Panc1 (cell line): ENCODE measurements at regions not wholly inside any gene's neighbourhood (a gene's known extent, or its start where the extent isn't known, plus 50 kb on each side); places are given as distances from the start of the nearest gene placed in this dataset.

Experiments
- ATAC-seq: fragments of 200-7000 bp; cut with Tn5 transposase; 2 replicates; pipeline ENCODE4 v1.9.1; 2020; ENCODE audit warnings: mild to moderate bottlenecking, moderate library complexity
- BruUV-seq: library from RNA; stranded (reverse); fragments of 400-500 nt; replicated peaks from 2 replicates; lab custom pipeline; 2021; lab: Mats Ljungman, UMichigan
- CTCF ChIA-PET: fragments of 300-600 bp; sonication (Branson Sonifier 250); formaldehyde crosslinking; loops from one replicate; lab custom pipeline; 2022; ENCODE audit warnings: antibody characterized with exemption; lab: Charles Lee
- POLR2A ChIA-PET: fragments of 300-600 bp; sonication (Branson Sonifier 250); formaldehyde crosslinking; loops from one replicate; lab custom pipeline; 2022; ENCODE audit warnings: antibody characterized with exemption; lab: Charles Lee
- DNase-seq: peaks from one replicate; pipeline ENCODE4 v3.0.0-alpha.2; 2010; ENCODE audit warnings: low read depth, low spot score
- H3K27ac ChIP-seq: 2 replicates; pipeline ENCODE4 v1.5.1; 2011; ENCODE audit warnings: mild to moderate bottlenecking, low read length, inconsistent platforms
- H3K27me3 ChIP-seq: fragments of 200-500 bp; sonication (Bioruptor generic); 2 replicates; pipeline ENCODE4 v1.6.0; 2014; ENCODE audit warnings: low read length, inconsistent platforms; ENCODE audit not compliant: control insufficient read depth, insufficient read depth
- H3K36me3 ChIP-seq: fragments of 200-500 bp; sonication (Bioruptor generic); 2 replicates; pipeline ENCODE4 v1.5.1; 2014; ENCODE audit warnings: inconsistent platforms, mild to moderate bottlenecking, low read length, moderate library complexity; ENCODE audit not compliant: control insufficient read depth, insufficient read depth
- H3K4me1 ChIP-seq: 2 replicates; pipeline ENCODE4 v1.5.1; 2011; ENCODE audit warnings: inconsistent platforms, mild to moderate bottlenecking, low read length, moderate library complexity; ENCODE audit not compliant: control insufficient read depth, insufficient read depth
- H3K4me3 ChIP-seq, 2 experiments: 2 replicates each; pipeline ENCODE4 v1.5.1; 2011 to 2012; ENCODE audit warnings: low read depth in 2 of 2, low read length in 2 of 2, mild to moderate bottlenecking in 2 of 2, inconsistent platforms in 1 of 2, moderate library complexity in 1 of 2
- H3K9me3 ChIP-seq: fragments of 200-500 bp; sonication (Bioruptor generic); 2 replicates; pipeline ENCODE4 v1.5.1; 2014; ENCODE audit warnings: low read depth, mild to moderate bottlenecking, inconsistent platforms, low read length, moderate library complexity; ENCODE audit not compliant: control insufficient read depth, insufficient read depth
- POLR2AphosphoS5 ChIP-seq: IDR thresholded peaks from 2 replicates; pipeline ENCODE4 v1.6.1; 2012; ENCODE audit warnings: mild to moderate bottlenecking, low read depth, low read length, moderate library complexity
- SIN3A ChIP-seq: IDR thresholded peaks from 2 replicates; pipeline ENCODE4 v1.6.1; 2012; ENCODE audit warnings: low read depth, mild to moderate bottlenecking, low read length, moderate library complexity, borderline replicate concordance; ENCODE audit not compliant: insufficient read depth
- TCF7L2 ChIP-seq: IDR thresholded peaks from 2 replicates; pipeline ENCODE4 v1.6.1; 2011; ENCODE audit warnings: mild to moderate bottlenecking, low read depth, low read length, inconsistent platforms
- in situ Hi-C: cut with HindIII; loops from 2 replicates; pipeline ENCODE4 v1.10.0; 2016; ENCODE audit warnings: low sequenced_read_pairs, low pct_unique_long_range_greater_than_20kb
- intact Hi-C: fragments of 100-400 bp; cut with micrococcal nuclease; formaldehyde crosslinking; loops from one replicate; pipeline ENCODE4 v1.10.0; 2022; ENCODE audit not compliant: unreplicated experiment
- TF ChIP-seq, protein P1 (sequence below): fragments of 450-650 bp; IDR thresholded peaks from 2 replicates; pipeline ENCODE4 v1.5.1; 2017; ENCODE audit warnings: mild to moderate bottlenecking
- TF ChIP-seq, protein P2 (sequence below), 2 experiments: IDR thresholded peaks; 2 replicates each; pipeline ENCODE4 v1.6.1; 2011 to 2012; ENCODE audit warnings: low read depth in 2 of 2, control low read depth in 1 of 2, low read length in 1 of 2, mild to moderate bottlenecking in 1 of 2, moderate library complexity in 1 of 2; ENCODE audit not compliant: insufficient read depth in 1 of 2

DNA sequence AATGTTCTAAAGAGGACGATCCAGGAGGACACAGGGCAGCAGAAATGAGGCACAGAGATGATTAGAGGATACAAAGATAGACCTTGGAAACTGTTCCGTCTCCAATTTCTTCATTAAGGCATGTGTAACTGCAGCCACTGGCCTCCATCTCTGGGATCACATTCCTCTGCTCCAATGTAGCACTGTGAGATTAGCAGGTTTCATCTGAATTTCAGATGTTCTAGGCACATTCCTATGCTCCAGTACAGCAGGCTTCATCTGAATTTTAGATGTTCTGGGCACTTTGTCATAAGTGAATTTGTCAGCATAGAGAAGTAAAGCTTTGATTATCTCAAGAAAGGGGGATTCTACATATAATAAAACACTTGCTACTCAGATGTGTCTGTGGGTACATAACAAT is 671.4 kb downstream of the MTRR start:
- no peak overlapping the region for H3K27ac ChIP-seq
- ChIA-PET CTCF (no interaction called here), POLR2A (no interaction called here)
- TF ChIP-seq, protein P1, sequence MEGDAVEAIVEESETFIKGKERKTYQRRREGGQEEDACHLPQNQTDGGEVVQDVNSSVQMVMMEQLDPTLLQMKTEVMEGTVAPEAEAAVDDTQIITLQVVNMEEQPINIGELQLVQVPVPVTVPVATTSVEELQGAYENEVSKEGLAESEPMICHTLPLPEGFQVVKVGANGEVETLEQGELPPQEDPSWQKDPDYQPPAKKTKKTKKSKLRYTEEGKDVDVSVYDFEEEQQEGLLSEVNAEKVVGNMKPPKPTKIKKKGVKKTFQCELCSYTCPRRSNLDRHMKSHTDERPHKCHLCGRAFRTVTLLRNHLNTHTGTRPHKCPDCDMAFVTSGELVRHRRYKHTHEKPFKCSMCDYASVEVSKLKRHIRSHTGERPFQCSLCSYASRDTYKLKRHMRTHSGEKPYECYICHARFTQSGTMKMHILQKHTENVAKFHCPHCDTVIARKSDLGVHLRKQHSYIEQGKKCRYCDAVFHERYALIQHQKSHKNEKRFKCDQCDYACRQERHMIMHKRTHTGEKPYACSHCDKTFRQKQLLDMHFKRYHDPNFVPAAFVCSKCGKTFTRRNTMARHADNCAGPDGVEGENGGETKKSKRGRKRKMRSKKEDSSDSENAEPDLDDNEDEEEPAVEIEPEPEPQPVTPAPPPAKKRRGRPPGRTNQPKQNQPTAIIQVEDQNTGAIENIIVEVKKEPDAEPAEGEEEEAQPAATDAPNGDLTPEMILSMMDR = no peak
- TF ChIP-seq, protein P2, sequence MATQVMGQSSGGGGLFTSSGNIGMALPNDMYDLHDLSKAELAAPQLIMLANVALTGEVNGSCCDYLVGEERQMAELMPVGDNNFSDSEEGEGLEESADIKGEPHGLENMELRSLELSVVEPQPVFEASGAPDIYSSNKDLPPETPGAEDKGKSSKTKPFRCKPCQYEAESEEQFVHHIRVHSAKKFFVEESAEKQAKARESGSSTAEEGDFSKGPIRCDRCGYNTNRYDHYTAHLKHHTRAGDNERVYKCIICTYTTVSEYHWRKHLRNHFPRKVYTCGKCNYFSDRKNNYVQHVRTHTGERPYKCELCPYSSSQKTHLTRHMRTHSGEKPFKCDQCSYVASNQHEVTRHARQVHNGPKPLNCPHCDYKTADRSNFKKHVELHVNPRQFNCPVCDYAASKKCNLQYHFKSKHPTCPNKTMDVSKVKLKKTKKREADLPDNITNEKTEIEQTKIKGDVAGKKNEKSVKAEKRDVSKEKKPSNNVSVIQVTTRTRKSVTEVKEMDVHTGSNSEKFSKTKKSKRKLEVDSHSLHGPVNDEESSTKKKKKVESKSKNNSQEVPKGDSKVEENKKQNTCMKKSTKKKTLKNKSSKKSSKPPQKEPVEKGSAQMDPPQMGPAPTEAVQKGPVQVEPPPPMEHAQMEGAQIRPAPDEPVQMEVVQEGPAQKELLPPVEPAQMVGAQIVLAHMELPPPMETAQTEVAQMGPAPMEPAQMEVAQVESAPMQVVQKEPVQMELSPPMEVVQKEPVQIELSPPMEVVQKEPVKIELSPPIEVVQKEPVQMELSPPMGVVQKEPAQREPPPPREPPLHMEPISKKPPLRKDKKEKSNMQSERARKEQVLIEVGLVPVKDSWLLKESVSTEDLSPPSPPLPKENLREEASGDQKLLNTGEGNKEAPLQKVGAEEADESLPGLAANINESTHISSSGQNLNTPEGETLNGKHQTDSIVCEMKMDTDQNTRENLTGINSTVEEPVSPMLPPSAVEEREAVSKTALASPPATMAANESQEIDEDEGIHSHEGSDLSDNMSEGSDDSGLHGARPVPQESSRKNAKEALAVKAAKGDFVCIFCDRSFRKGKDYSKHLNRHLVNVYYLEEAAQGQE (IDR thresholded peaks at IDR 0.05; ENCODE audit: insufficient read depth in 1 of 2, low read depth in 2 of 2, low read length in 1 of 2) = no peak
- TF ChIP-seq TCF7L2 = no peak
- no peak for TF ChIP-seq POLR2AphosphoS5
- no peak for TF ChIP-seq SIN3A
- no peaks in the 10 kb centered on the region for H3K4me1 ChIP-seq
- no peak for DNase-seq
- no peaks in the 10 kb centered on the region for H3K9me3 ChIP-seq
- ATAC-seq = no peak
- H3K4me3 ChIP-seq = no peak overlapping the region
- in situ Hi-C loops (no loop called here), intact Hi-C loops (no loop called here)
- no peaks in the 10 kb centered on the region for H3K27me3 ChIP-seq
- H3K36me3 ChIP-seq = no peaks in the 10 kb centered on the region
- no TSS peak for BruUV-seq

DNA sequence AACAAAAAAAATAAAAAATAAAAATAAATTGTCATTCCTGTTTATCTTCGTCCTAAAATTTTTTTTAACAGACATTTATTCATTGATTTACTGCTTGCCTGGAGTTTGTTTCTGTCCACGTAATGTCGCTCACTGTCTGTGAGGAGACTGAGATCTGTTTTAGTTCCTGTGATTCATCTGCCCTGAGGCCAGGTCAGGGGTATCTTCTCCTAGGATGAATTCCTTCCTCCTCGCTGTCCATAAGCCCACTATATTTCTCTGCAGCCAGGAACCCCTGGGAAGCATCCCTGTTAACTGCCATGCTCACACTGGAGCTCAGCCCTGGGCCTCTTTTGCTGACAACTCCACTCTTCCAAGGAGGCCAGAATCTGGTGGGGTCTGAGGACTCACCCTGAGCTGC is 682.0 kb downstream of the MTRR start:
- Histone ChIP-seq H3K27me3 (no peaks in the 10 kb centered on the region), H3K36me3 (no peaks in the 10 kb centered on the region), H3K9me3 (no peaks in the 10 kb centered on the region), H3K27ac (no peak overlapping the region), H3K4me1 (no peaks in the 10 kb centered on the region), H3K4me3 (no peak overlapping the region)
- CTCF ChIA-PET = no interaction called here
- DNase-seq = no peak
- POLR2A ChIA-PET = no interaction called here
- no TSS peak for BruUV-seq
- in situ Hi-C loops (no loop called here), intact Hi-C loops (no loop called here)
- no peak for ATAC-seq
- TF ChIP-seq, protein P2 (IDR thresholded peaks at IDR 0.05; ENCODE audit: insufficient read depth in 1 of 2, low read depth in 2 of 2, low read length in 1 of 2) = no peak
- no peak for TF ChIP-seq POLR2AphosphoS5
